ENCODE measurements at regions not wholly inside any gene's neighbourhood (a gene's known extent, or its start where the extent isn't known, plus 50 kb on each side); places are given as distances from the start of the nearest gene placed in this dataset.

- Histone ChIP-seq H3K27ac (no peak overlapping the region), H3K36me3 (no peaks in the 10 kb centered on the region), H3K27me3 (no peaks in the 10 kb centered on the region), H3K4me3 (no peak overlapping the region), H3K4me1 (no peaks in the 10 kb centered on the region), H3K9me3 (no peaks in the 10 kb centered on the region)
- TF ChIP-seq CTCF (IDR thresholded peaks at IDR 0.05): no peak
- no peak for DNase-seq (ENCODE audit: low spot score)
Observed at GRCh38 chr14:38431156-38431555, 175.3 kb upstream of the CLEC14A start.

- no peak for DNase-seq (ENCODE audit: low spot score)
- no peaks in the 10 kb centered on the region for H3K27me3 ChIP-seq
- H3K36me3 ChIP-seq: no peaks in the 10 kb centered on the region
- TF ChIP-seq CTCF (IDR thresholded peaks at IDR 0.05): no peak
- no peaks in the 10 kb centered on the region for H3K4me1 ChIP-seq
- no peak overlapping the region for H3K27ac ChIP-seq
- no peaks in the 10 kb centered on the region for H3K9me3 ChIP-seq
- no peak overlapping the region for H3K4me3 ChIP-seq
Observed at GRCh38 chr14:38430522-38430921, 174.6 kb upstream of the CLEC14A start.

DNA sequence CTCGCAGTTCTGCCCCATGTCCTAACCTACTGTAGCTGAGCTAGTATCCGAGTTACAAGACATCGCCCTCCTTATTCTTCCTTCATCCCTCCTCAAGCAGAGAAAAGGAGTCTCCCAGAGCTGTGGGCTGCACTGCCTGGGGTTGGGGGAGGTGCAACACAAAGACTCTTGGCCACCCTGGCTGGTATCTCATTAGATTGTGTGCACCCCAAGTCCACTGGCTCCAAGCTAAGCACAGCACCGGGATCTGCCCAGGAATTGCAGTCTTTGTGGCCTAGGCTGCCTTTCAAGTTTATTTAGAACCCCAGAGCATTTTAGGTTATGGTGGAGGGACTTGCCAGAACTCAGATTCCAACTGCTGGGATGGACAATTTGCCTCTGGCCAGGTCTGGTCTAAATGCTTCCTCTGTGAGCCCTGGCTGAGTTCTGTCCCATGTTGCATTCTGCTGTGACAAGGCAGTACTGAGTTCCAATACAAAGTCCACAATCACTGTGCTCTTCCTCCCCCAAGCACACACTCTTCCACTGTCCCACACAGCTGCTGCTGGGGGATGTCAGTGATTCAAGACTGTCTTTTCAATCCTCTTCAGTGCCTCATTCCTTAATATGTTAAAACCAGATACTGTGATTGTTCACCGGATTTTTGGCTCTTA, 169.6 kb upstream of the CLEC14A start:
- no peak overlapping the region for H3K4me3 ChIP-seq
- no peaks in the 10 kb centered on the region for H3K27me3 ChIP-seq
- TF ChIP-seq CTCF (IDR thresholded peaks at IDR 0.05): no peak
- H3K36me3 ChIP-seq: no peaks in the 10 kb centered on the region
- no peak for DNase-seq (ENCODE audit: low spot score)
- no peaks in the 10 kb centered on the region for H3K4me1 ChIP-seq
- H3K27ac ChIP-seq: no peak overlapping the region
- peaks cover 0 to 26% of the 10 kb centered on the region in 2 donors for H3K9me3 ChIP-seq

DNA sequence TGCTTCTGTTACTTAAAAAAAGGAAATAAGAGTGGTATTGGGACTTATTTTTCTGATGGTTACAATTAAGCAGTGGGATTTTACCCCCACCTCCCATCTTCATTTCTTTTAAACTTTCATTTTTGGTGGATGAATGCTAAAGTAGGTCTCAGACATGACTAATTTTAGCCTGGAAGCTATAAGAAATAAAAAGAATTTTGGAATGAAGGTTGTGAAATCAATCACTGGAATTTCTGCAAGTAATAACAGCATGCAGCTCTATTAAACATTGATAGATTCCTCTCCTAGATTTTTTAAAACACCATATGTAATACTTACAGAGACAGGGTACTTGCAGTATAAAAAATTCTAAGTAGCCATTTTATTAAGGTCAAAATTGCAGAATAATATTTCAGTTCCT, 164.2 kb upstream of the CLEC14A start:
- Histone ChIP-seq H3K4me1 (no peaks in the 10 kb centered on the region), H3K4me3 (no peak overlapping the region), H3K27me3 (no peaks in the 10 kb centered on the region), H3K36me3 (no peaks in the 10 kb centered on the region), H3K27ac (no peak overlapping the region), H3K9me3 (peaks cover 0 to 26% of the 10 kb centered on the region in 2 donors)
- no peak for DNase-seq (ENCODE audit: low spot score)
- TF ChIP-seq CTCF (IDR thresholded peaks at IDR 0.05): no peak

- H3K27ac ChIP-seq: no peak overlapping the region
- TF ChIP-seq CTCF (IDR thresholded peaks at IDR 0.05): no peak
- peaks cover 0 to 22% of the 10 kb centered on the region in 2 donors for H3K9me3 ChIP-seq
- no peaks in the 10 kb centered on the region for H3K4me1 ChIP-seq
- H3K27me3 ChIP-seq: no peaks in the 10 kb centered on the region
- no peak overlapping the region for H3K4me3 ChIP-seq
- DNase-seq (ENCODE audit: low spot score): no peak
- H3K36me3 ChIP-seq: no peaks in the 10 kb centered on the region
Observed at GRCh38 chr14:38419579-38419978, 163.7 kb upstream of the CLEC14A start.

- Histone ChIP-seq H3K4me1 (no peaks in the 10 kb centered on the region), H3K4me3 (no peak overlapping the region), H3K27ac (no peak overlapping the region), H3K36me3 (no peaks in the 10 kb centered on the region), H3K9me3 (no peaks in the 10 kb centered on the region), H3K27me3 (no peaks in the 10 kb centered on the region)
- TF ChIP-seq CTCF (IDR thresholded peaks at IDR 0.05): no peak
- DNase-seq (ENCODE audit: low spot score): no peak
Observed at GRCh38 chr14:38412654-38413053, 156.8 kb upstream of the CLEC14A start.

Measured in right atrium auricular region (tissue), 2 donors.